B cell (primary cell): ENCODE measurements at regions not wholly inside any gene's neighbourhood (a gene's known extent, or its start where the extent isn't known, plus 50 kb on each side); places are given as distances from the start of the nearest gene placed in this dataset.

Source experiments
- EZH2 ChIP-seq: IDR thresholded peaks from 2 replicates; pipeline ENCODE4 v1.6.1; 2012; ENCODE audit warnings: borderline replicate concordance, low read depth, mild to moderate bottlenecking, moderate library complexity, low read length; ENCODE audit not compliant: insufficient read depth, poor library complexity, severe bottlenecking
- TF ChIP-seq, protein P1 (sequence below): fragments of 200-600 bp; IDR thresholded peaks from one replicate; pipeline ENCODE4 v1.8.0; 2022; ENCODE audit warnings: antibody characterized with exemption, mild to moderate bottlenecking

DNA sequence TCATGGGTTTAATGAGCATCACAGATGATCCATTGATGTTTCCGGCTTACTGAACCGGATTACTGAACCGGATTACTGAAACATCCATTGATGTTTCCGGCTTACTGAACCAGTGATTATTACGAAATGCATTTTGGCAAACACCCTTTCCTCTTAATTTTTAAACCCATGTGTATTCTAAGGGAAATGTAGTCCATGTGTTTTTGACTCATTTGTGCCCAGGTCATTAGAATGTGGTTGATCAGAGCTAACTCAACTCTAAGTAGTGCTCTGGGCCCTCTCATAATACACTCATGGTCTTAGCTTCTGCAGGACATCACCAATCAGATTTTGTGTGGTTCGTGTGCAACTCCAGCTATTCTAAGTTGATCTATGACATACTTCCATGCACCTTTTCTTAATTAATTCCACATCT, 141.6 kb downstream of the SPATA18 start:
- TF ChIP-seq, protein P1, sequence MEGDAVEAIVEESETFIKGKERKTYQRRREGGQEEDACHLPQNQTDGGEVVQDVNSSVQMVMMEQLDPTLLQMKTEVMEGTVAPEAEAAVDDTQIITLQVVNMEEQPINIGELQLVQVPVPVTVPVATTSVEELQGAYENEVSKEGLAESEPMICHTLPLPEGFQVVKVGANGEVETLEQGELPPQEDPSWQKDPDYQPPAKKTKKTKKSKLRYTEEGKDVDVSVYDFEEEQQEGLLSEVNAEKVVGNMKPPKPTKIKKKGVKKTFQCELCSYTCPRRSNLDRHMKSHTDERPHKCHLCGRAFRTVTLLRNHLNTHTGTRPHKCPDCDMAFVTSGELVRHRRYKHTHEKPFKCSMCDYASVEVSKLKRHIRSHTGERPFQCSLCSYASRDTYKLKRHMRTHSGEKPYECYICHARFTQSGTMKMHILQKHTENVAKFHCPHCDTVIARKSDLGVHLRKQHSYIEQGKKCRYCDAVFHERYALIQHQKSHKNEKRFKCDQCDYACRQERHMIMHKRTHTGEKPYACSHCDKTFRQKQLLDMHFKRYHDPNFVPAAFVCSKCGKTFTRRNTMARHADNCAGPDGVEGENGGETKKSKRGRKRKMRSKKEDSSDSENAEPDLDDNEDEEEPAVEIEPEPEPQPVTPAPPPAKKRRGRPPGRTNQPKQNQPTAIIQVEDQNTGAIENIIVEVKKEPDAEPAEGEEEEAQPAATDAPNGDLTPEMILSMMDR: no peak
- no peak for TF ChIP-seq EZH2
